ENCODE measurements at regions not wholly inside any gene's neighbourhood (a gene's known extent, or its start where the extent isn't known, plus 50 kb on each side); places are given as distances from the start of the nearest gene placed in this dataset.

DNA sequence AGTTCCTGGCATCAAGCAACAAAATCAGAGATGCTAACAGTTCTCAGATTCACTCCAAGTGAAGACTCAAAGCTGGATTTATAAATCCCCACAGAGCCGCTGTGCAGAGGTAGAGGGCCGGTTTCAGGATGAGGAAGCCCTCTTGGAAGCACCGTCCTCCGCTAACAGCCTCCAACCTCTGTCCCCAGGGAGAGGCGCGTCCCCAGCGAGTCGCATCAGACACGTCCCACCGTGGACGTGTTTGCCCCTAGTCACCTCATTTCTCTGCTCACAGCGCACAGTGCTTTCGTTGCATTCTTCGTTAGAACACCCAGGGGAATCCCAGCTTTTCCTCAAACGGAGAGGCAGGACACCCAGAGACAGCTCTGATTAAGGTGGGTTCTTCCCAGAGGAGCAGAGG is 642.9 kb downstream of the BRD1 start:
- peaks cover 20% of the 10 kb centered on the region; the same call in 1 of the 2 replicates for H3K9me3 ChIP-seq (ENCODE audit: insufficient read depth, low read depth, low read length)
- H2AFZ ChIP-seq (ENCODE audit: low read length): no peak overlapping the region
- no peaks in the 10 kb centered on the region for H3K79me2 ChIP-seq (ENCODE audit: insufficient read depth, low read length)
- H3K4me1 ChIP-seq (ENCODE audit: insufficient read depth, low read length, poor library complexity, severe bottlenecking): no peaks in the 10 kb centered on the region
- H3F3A ChIP-seq (ENCODE audit: low read depth): no peaks in the 10 kb centered on the region
- no peaks in the 10 kb centered on the region for H4K20me1 ChIP-seq (ENCODE audit: insufficient read depth, low read length, poor library complexity, severe bottlenecking)
- no peaks in the 10 kb centered on the region for H3K36me3 ChIP-seq (ENCODE audit: insufficient read depth, low read length)
- H3K9ac ChIP-seq (ENCODE audit: low read depth, low read length, poor library complexity, severe bottlenecking): no peak overlapping the region
- H3K4me2 ChIP-seq (ENCODE audit: low read depth, low read length, poor library complexity, severe bottlenecking): no peak overlapping the region
- H3K4me3 ChIP-seq (ENCODE audit: low read length, poor library complexity, severe bottlenecking): no peak overlapping the region
- no peak for TF ChIP-seq EZH2phosphoT487 (IDR thresholded peaks at IDR 0.05; ENCODE audit: borderline replicate concordance)
- TF ChIP-seq, protein P1, sequence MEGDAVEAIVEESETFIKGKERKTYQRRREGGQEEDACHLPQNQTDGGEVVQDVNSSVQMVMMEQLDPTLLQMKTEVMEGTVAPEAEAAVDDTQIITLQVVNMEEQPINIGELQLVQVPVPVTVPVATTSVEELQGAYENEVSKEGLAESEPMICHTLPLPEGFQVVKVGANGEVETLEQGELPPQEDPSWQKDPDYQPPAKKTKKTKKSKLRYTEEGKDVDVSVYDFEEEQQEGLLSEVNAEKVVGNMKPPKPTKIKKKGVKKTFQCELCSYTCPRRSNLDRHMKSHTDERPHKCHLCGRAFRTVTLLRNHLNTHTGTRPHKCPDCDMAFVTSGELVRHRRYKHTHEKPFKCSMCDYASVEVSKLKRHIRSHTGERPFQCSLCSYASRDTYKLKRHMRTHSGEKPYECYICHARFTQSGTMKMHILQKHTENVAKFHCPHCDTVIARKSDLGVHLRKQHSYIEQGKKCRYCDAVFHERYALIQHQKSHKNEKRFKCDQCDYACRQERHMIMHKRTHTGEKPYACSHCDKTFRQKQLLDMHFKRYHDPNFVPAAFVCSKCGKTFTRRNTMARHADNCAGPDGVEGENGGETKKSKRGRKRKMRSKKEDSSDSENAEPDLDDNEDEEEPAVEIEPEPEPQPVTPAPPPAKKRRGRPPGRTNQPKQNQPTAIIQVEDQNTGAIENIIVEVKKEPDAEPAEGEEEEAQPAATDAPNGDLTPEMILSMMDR (conservative IDR thresholded peaks at IDR 0.05; ENCODE audit: low read length): no peak
- H3K9me2 ChIP-seq (replicated peaks; ENCODE audit: low read depth, low read length): no peaks in the 10 kb centered on the region
- no peaks in the 10 kb centered on the region for H3K27me3 ChIP-seq (ENCODE audit: insufficient read depth, low read length, poor library complexity, severe bottlenecking)

- H3K9ac ChIP-seq (ENCODE audit: low read depth, low read length, poor library complexity, severe bottlenecking): no peak overlapping the region
- no peaks in the 10 kb centered on the region for H3K27me3 ChIP-seq (ENCODE audit: insufficient read depth, low read length, poor library complexity, severe bottlenecking)
- H3K4me1 ChIP-seq (ENCODE audit: insufficient read depth, low read length, poor library complexity, severe bottlenecking): no peaks in the 10 kb centered on the region
- H3K4me2 ChIP-seq (ENCODE audit: low read depth, low read length, poor library complexity, severe bottlenecking): no peak overlapping the region
- no peaks in the 10 kb centered on the region for H4K20me1 ChIP-seq (ENCODE audit: insufficient read depth, low read length, poor library complexity, severe bottlenecking)
- no peak overlapping the region for H2AFZ ChIP-seq (ENCODE audit: low read length)
- H3F3A ChIP-seq (ENCODE audit: low read depth): no peaks in the 10 kb centered on the region
- H3K79me2 ChIP-seq (ENCODE audit: insufficient read depth, low read length): no peaks in the 10 kb centered on the region
- no peaks in the 10 kb centered on the region for H3K36me3 ChIP-seq (ENCODE audit: insufficient read depth, low read length)
- H3K9me3 ChIP-seq (ENCODE audit: insufficient read depth, low read depth, low read length): peaks cover 12% of the 10 kb centered on the region; the same call in 1 of the 2 replicates
- no peaks in the 10 kb centered on the region for H3K9me2 ChIP-seq (replicated peaks; ENCODE audit: low read depth, low read length)
- TF ChIP-seq, protein P1 (conservative IDR thresholded peaks at IDR 0.05; ENCODE audit: low read length): no peak
- no peak for TF ChIP-seq EZH2phosphoT487 (IDR thresholded peaks at IDR 0.05; ENCODE audit: borderline replicate concordance)
- no peak overlapping the region for H3K4me3 ChIP-seq (ENCODE audit: low read length, poor library complexity, severe bottlenecking)
Observed at GRCh38 chr22:49183826-49184216, 643.9 kb downstream of the BRD1 start.

- H4K20me1 ChIP-seq (ENCODE audit: insufficient read depth, low read length, poor library complexity, severe bottlenecking): no peaks in the 10 kb centered on the region
Observed at GRCh38 chr22:49183208-49183825, 644.4 kb downstream of the BRD1 start.

More at GRCh38 chr22:49183208-49183825, 644.4 kb downstream of the BRD1 start:
- no peaks in the 10 kb centered on the region for H3K79me2 ChIP-seq (ENCODE audit: insufficient read depth, low read length)
- no peak overlapping the region for H3K4me3 ChIP-seq (ENCODE audit: low read length, poor library complexity, severe bottlenecking)
- H3K27me3 ChIP-seq (ENCODE audit: insufficient read depth, low read length, poor library complexity, severe bottlenecking): no peaks in the 10 kb centered on the region
- H3K4me1 ChIP-seq (ENCODE audit: insufficient read depth, low read length, poor library complexity, severe bottlenecking): no peaks in the 10 kb centered on the region
- H3K9me3 ChIP-seq (ENCODE audit: insufficient read depth, low read depth, low read length): peaks cover 12% of the 10 kb centered on the region; the same call in 1 of the 2 replicates
- H3F3A ChIP-seq (ENCODE audit: low read depth): no peaks in the 10 kb centered on the region
- TF ChIP-seq, protein P1 (conservative IDR thresholded peaks at IDR 0.05; ENCODE audit: low read length): no peak
- no peak for TF ChIP-seq EZH2phosphoT487 (IDR thresholded peaks at IDR 0.05; ENCODE audit: borderline replicate concordance)
- no peaks in the 10 kb centered on the region for H3K36me3 ChIP-seq (ENCODE audit: insufficient read depth, low read length)
- no peak overlapping the region for H3K4me2 ChIP-seq (ENCODE audit: low read depth, low read length, poor library complexity, severe bottlenecking)
- no peaks in the 10 kb centered on the region for H3K9me2 ChIP-seq (replicated peaks; ENCODE audit: low read depth, low read length)
- no peak overlapping the region for H3K9ac ChIP-seq (ENCODE audit: low read depth, low read length, poor library complexity, severe bottlenecking)
- no peak overlapping the region for H2AFZ ChIP-seq (ENCODE audit: low read length)
